ENCODE measurements at regions not wholly inside any gene's neighbourhood (a gene's known extent, or its start where the extent isn't known, plus 50 kb on each side); places are given as distances from the start of the nearest gene placed in this dataset.

- no peak for TF ChIP-seq CTCF (conservative IDR thresholded peaks at IDR 0.05 in 1 of 2, IDR thresholded peaks at IDR 0.05 in 1 of 2; ENCODE audit: extremely low read depth in 1 of 2, insufficient read depth in 1 of 2, low read depth in 1 of 2, low read length in 2 of 2)
- TF ChIP-seq EZH2 (IDR thresholded peaks at IDR 0.05; ENCODE audit: borderline replicate concordance, low read length): no peak
Measured at GRCh38 chr3:107082527-107082926, 294.7 kb upstream of the CCDC54 start.

Measured in mammary epithelial cell (primary cell).